HepG2 (cell line): ENCODE measurements at regions not wholly inside any gene's neighbourhood (a gene's known extent, or its start where the extent isn't known, plus 50 kb on each side); places are given as distances from the start of the nearest gene placed in this dataset.

Experiments
- ATF1 ChIP-seq: IDR thresholded peaks from 2 replicates; pipeline ENCODE4 v1.6.1; 2016; ENCODE audit warnings: mild to moderate bottlenecking, control low read depth
- BRCA1 ChIP-seq: sonication (generic); formaldehyde crosslinking; IDR thresholded peaks from 2 replicates; pipeline ENCODE4 v1.4.0; 2020; ENCODE audit warnings: missing genetic modification reagents
- CCAR2 ChIP-seq: fragments of 200-400 bp; formaldehyde crosslinking; optimal IDR thresholded peaks from 2 replicates; pipeline ENCODE3; 2018; ENCODE audit warnings: low read depth, mild to moderate bottlenecking, low read length, moderate library complexity
- CREB1 ChIP-seq, 2 experiments: fragments of 450-650 bp in 1 of 2; IDR thresholded peaks; 2 replicates each; pipeline ENCODE4 v1.6.1; 2016 to 2017; ENCODE audit warnings: control low read depth in 1 of 2, mild to moderate bottlenecking in 1 of 2, missing compliant biosample characterization in 1 of 2, missing genetic modification characterization in 1 of 2
- TOE1 ChIP-seq: sonication (generic); formaldehyde crosslinking; IDR thresholded peaks from 2 replicates; pipeline ENCODE4 v1.4.0; 2020; ENCODE audit warnings: mild to moderate bottlenecking, missing genetic modification reagents
- ZC3H4 ChIP-seq: sonication (generic); formaldehyde crosslinking; IDR thresholded peaks from 2 replicates; pipeline ENCODE4 v1.4.0; 2020; ENCODE audit warnings: missing genetic modification reagents, borderline replicate concordance
- ZNF354B ChIP-seq: sonication (generic); formaldehyde crosslinking; IDR thresholded peaks from 2 replicates; pipeline ENCODE4 v1.8.0; 2022; ENCODE audit warnings: mild to moderate bottlenecking, missing genetic modification reagents
- TF ChIP-seq, protein P1 (sequence below), 2 experiments: IDR thresholded peaks; 2 replicates each; pipeline ENCODE4 v1.6.1; 2011 to 2012; ENCODE audit warnings: low read length in 2 of 2, borderline replicate concordance in 1 of 2, low read depth in 1 of 2, mild to moderate bottlenecking in 1 of 2, moderate library complexity in 1 of 2
- TF ChIP-seq, protein P2 (sequence below): sonication (generic); formaldehyde crosslinking; IDR thresholded peaks from 2 replicates; pipeline ENCODE4 v1.5.0; 2020; ENCODE audit warnings: mild to moderate bottlenecking, missing genetic modification reagents, moderate library complexity
- TF ChIP-seq, protein P3 (sequence below): conservative IDR thresholded peaks from 2 replicates; pipeline ENCODE4 v1.6.1; 2018; ENCODE audit warnings: missing genetic modification reagents
- TF ChIP-seq, protein P4 (sequence below): sonication (generic); formaldehyde crosslinking; IDR thresholded peaks from 2 replicates; pipeline ENCODE4 v1.4.0; 2020; ENCODE audit warnings: missing genetic modification reagents
- TF ChIP-seq, protein P5 (sequence below): sonication (generic); formaldehyde crosslinking; IDR thresholded peaks from 2 replicates; pipeline ENCODE4 v1.4.0; 2020; ENCODE audit warnings: low read depth, mild to moderate bottlenecking, missing genetic modification reagents
- TF ChIP-seq, protein P6 (sequence below): sonication (generic); formaldehyde crosslinking; IDR thresholded peaks from 2 replicates; pipeline ENCODE4 v1.5.0; 2020; ENCODE audit warnings: mild to moderate bottlenecking, missing genetic modification reagents
- TF ChIP-seq, protein P7 (sequence below): sonication (generic); formaldehyde crosslinking; IDR thresholded peaks from 2 replicates; pipeline ENCODE4 v1.8.1; 2022; ENCODE audit warnings: low read depth, mild to moderate bottlenecking, missing genetic modification reagents

DNA sequence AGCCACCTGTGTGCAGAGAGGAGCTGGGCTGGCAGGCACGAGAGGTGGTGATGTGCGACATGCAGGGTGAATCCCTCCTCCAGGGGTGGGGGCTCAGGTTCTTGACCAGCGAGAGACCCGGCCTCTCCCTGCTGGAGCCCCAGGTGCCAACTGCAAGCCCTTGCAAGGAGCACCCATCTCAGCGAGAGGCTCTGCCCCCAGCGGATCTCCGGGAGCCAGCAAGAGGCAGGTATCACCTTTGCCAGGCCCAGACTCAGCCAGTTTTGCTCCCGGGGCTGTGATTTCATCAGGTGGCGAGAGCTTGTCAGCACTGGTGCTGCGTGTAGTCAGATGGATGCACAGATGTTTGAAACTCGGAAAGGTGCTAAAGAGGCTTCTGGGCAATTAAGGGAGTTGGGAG, 87.7 kb downstream of the TFAP2C start:
- TF ChIP-seq, protein P1, sequence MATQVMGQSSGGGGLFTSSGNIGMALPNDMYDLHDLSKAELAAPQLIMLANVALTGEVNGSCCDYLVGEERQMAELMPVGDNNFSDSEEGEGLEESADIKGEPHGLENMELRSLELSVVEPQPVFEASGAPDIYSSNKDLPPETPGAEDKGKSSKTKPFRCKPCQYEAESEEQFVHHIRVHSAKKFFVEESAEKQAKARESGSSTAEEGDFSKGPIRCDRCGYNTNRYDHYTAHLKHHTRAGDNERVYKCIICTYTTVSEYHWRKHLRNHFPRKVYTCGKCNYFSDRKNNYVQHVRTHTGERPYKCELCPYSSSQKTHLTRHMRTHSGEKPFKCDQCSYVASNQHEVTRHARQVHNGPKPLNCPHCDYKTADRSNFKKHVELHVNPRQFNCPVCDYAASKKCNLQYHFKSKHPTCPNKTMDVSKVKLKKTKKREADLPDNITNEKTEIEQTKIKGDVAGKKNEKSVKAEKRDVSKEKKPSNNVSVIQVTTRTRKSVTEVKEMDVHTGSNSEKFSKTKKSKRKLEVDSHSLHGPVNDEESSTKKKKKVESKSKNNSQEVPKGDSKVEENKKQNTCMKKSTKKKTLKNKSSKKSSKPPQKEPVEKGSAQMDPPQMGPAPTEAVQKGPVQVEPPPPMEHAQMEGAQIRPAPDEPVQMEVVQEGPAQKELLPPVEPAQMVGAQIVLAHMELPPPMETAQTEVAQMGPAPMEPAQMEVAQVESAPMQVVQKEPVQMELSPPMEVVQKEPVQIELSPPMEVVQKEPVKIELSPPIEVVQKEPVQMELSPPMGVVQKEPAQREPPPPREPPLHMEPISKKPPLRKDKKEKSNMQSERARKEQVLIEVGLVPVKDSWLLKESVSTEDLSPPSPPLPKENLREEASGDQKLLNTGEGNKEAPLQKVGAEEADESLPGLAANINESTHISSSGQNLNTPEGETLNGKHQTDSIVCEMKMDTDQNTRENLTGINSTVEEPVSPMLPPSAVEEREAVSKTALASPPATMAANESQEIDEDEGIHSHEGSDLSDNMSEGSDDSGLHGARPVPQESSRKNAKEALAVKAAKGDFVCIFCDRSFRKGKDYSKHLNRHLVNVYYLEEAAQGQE (IDR thresholded peaks at IDR 0.05; ENCODE audit: borderline replicate concordance in 1 of 2, low read depth in 1 of 2, low read length in 2 of 2): no peak
- TF ChIP-seq, protein P2, sequence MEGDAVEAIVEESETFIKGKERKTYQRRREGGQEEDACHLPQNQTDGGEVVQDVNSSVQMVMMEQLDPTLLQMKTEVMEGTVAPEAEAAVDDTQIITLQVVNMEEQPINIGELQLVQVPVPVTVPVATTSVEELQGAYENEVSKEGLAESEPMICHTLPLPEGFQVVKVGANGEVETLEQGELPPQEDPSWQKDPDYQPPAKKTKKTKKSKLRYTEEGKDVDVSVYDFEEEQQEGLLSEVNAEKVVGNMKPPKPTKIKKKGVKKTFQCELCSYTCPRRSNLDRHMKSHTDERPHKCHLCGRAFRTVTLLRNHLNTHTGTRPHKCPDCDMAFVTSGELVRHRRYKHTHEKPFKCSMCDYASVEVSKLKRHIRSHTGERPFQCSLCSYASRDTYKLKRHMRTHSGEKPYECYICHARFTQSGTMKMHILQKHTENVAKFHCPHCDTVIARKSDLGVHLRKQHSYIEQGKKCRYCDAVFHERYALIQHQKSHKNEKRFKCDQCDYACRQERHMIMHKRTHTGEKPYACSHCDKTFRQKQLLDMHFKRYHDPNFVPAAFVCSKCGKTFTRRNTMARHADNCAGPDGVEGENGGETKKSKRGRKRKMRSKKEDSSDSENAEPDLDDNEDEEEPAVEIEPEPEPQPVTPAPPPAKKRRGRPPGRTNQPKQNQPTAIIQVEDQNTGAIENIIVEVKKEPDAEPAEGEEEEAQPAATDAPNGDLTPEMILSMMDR (CRISPR knock-in tag): no peak
- TF ChIP-seq CREB1 (IDR thresholded peaks at IDR 0.05) (no peak), CREB1 (CRISPR knock-in tag; IDR thresholded peaks at IDR 0.05) (no peak), TOE1 (CRISPR knock-in tag) (no peak), BRCA1 (no peak), ZNF354B (CRISPR knock-in tag) (no peak), ATF1 (CRISPR knock-in tag) (no peak), CCAR2 (no peak), ZC3H4 (no peak)
- TF ChIP-seq, protein P3, sequence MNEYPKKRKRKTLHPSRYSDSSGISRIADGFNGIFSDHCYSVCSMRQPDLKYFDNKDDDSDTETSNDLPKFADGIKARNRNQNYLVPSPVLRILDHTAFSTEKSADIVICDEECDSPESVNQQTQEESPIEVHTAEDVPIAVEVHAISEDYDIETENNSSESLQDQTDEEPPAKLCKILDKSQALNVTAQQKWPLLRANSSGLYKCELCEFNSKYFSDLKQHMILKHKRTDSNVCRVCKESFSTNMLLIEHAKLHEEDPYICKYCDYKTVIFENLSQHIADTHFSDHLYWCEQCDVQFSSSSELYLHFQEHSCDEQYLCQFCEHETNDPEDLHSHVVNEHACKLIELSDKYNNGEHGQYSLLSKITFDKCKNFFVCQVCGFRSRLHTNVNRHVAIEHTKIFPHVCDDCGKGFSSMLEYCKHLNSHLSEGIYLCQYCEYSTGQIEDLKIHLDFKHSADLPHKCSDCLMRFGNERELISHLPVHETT (CRISPR knock-in tag): no peak
- TF ChIP-seq, protein P4, sequence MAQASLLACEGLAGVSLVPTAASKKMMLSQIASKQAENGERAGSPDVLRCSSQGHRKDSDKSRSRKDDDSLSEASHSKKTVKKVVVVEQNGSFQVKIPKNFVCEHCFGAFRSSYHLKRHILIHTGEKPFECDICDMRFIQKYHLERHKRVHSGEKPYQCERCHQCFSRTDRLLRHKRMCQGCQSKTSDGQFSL (CRISPR knock-in tag): no peak
- TF ChIP-seq, protein P5, sequence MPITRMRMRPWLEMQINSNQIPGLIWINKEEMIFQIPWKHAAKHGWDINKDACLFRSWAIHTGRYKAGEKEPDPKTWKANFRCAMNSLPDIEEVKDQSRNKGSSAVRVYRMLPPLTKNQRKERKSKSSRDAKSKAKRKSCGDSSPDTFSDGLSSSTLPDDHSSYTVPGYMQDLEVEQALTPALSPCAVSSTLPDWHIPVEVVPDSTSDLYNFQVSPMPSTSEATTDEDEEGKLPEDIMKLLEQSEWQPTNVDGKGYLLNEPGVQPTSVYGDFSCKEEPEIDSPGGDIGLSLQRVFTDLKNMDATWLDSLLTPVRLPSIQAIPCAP: no peak
- TF ChIP-seq, protein P6, sequence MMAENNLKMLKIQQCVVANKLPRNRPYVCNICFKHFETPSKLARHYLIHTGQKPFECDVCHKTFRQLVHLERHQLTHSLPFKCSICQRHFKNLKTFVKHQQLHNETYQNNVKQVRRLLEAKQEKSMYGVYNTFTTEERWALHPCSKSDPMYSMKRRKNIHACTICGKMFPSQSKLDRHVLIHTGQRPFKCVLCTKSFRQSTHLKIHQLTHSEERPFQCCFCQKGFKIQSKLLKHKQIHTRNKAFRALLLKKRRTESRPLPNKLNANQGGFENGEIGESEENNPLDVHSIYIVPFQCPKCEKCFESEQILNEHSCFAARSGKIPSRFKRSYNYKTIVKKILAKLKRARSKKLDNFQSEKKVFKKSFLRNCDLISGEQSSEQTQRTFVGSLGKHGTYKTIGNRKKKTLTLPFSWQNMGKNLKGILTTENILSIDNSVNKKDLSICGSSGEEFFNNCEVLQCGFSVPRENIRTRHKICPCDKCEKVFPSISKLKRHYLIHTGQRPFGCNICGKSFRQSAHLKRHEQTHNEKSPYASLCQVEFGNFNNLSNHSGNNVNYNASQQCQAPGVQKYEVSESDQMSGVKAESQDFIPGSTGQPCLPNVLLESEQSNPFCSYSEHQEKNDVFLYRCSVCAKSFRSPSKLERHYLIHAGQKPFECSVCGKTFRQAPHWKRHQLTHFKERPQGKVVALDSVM (CRISPR knock-in tag): no peak
- TF ChIP-seq, protein P7, sequence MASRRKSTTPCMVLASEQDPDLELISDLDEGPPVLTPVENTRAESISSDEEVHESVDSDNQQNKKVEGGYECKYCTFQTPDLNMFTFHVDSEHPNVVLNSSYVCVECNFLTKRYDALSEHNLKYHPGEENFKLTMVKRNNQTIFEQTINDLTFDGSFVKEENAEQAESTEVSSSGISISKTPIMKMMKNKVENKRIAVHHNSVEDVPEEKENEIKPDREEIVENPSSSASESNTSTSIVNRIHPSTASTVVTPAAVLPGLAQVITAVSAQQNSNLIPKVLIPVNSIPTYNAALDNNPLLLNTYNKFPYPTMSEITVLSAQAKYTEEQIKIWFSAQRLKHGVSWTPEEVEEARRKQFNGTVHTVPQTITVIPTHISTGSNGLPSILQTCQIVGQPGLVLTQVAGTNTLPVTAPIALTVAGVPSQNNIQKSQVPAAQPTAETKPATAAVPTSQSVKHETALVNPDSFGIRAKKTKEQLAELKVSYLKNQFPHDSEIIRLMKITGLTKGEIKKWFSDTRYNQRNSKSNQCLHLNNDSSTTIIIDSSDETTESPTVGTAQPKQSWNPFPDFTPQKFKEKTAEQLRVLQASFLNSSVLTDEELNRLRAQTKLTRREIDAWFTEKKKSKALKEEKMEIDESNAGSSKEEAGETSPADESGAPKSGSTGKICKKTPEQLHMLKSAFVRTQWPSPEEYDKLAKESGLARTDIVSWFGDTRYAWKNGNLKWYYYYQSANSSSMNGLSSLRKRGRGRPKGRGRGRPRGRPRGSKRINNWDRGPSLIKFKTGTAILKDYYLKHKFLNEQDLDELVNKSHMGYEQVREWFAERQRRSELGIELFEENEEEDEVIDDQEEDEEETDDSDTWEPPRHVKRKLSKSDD (CRISPR knock-in tag): no peak
